H1 (cell line): ENCODE measurements at regions not wholly inside any gene's neighbourhood (a gene's known extent, or its start where the extent isn't known, plus 50 kb on each side); places are given as distances from the start of the nearest gene placed in this dataset.

Experiments
- CTCF ChIA-PET: fragments of 300-600 bp; sonication (Branson Sonifier 250); formaldehyde crosslinking; loops from one replicate; lab custom pipeline; 2021; ENCODE audit not compliant: partially characterized antibody; lab: Charles Lee
- POLR2A ChIA-PET: fragments of 300-600 bp; sonication (Branson Sonifier 250); formaldehyde crosslinking; loops from one replicate; lab custom pipeline; 2021; ENCODE audit warnings: inconsistent platforms; ENCODE audit not compliant: partially characterized antibody; lab: Charles Lee
- DNase-seq, 2 experiments: peaks; one replicate each; pipeline versions ENCODE4 v3.0.0 to v3.0.0-alpha.2; 2010 to 2022; ENCODE audit warnings: low spot score in 2 of 2, low read depth in 1 of 2, mixed read lengths in 1 of 2
- FAIRE-seq: peaks from 2 replicates; lab custom pipeline; 2011; peaks lifted over from hg19 to GRCh38; lab: Jason Lieb, UNC
- H2AFZ ChIP-seq: 2 replicates; pipeline ENCODE4 v1.8.1; 2012; ENCODE audit warnings: low read length, inconsistent platforms
- H2AK5ac ChIP-seq: 2 replicates; pipeline ENCODE4 v1.6.1; 2013; ENCODE audit warnings: low read depth, low read length
- H2BK120ac ChIP-seq: replicated peaks from 2 replicates; pipeline ENCODE3; 2013; ENCODE audit warnings: low read depth, low read length, inconsistent platforms
- H2BK12ac ChIP-seq: 2 replicates; pipeline ENCODE4 v1.6.1; 2013; ENCODE audit warnings: low read depth, low read length
- H2BK15ac ChIP-seq: 2 replicates; pipeline ENCODE4 v1.6.1; 2013; ENCODE audit warnings: low read length
- H2BK20ac ChIP-seq: 2 replicates; pipeline ENCODE4 v1.6.1; 2013; ENCODE audit warnings: low read length
- H2BK5ac ChIP-seq: 2 replicates; pipeline ENCODE4 v1.6.1; 2013; ENCODE audit warnings: low read depth, low read length
- H3K14ac ChIP-seq: 2 replicates; pipeline ENCODE4 v1.6.1; 2013; ENCODE audit warnings: inconsistent platforms; ENCODE audit not compliant: insufficient read length
- H3K18ac ChIP-seq: 2 replicates; pipeline ENCODE4 v1.6.1; 2013; ENCODE audit warnings: low read length; ENCODE audit errors: extremely low read depth
- H3K23ac ChIP-seq: 2 replicates; pipeline ENCODE4 v1.6.1; 2013; ENCODE audit warnings: inconsistent platforms; ENCODE audit not compliant: insufficient read length
- H3K23me2 ChIP-seq: 2 replicates; pipeline ENCODE4 v1.6.1; 2013; ENCODE audit warnings: low read depth, low read length
- H3K27ac ChIP-seq: 2 replicates; pipeline ENCODE4 v1.6.1; 2011; ENCODE audit warnings: low read depth, low read length, inconsistent platforms
- H3K27me3 ChIP-seq, 4 experiments: replicated peaks in 1 of 4; 1 replicate in 1 of 4; 2 replicates in 3 of 4; pipeline versions ENCODE4 v1.6.1 to v1.8.1; 2011 to 2013; ENCODE audit warnings: low read length in 3 of 4, mild to moderate bottlenecking in 3 of 4, inconsistent platforms in 2 of 4, mixed read lengths in 2 of 4, moderate library complexity in 1 of 4; ENCODE audit not compliant: control insufficient read depth in 3 of 4, insufficient read depth in 3 of 4; ENCODE audit errors: extremely low read depth in 1 of 4
- H3K36me3 ChIP-seq, 4 experiments: 2 replicates each; pipeline versions ENCODE4 v1.6.1 to v1.8.1; 2011 to 2013; ENCODE audit warnings: mild to moderate bottlenecking in 4 of 4, low read length in 3 of 4, moderate library complexity in 2 of 4, control low read depth in 1 of 4, inconsistent platforms in 1 of 4; ENCODE audit not compliant: insufficient read depth in 4 of 4, control insufficient read depth in 2 of 4
- H3K4ac ChIP-seq: replicated peaks from 2 replicates; pipeline ENCODE3; 2013; ENCODE audit warnings: low read length, low read depth, mixed read lengths, inconsistent platforms; ENCODE audit not compliant: insufficient read length
- H3K4me1 ChIP-seq, 4 experiments: replicated peaks in 1 of 4; 1 replicate in 1 of 4; 2 replicates in 3 of 4; pipeline versions ENCODE4 v1.6.1 to v1.8.1; 2011 to 2013; ENCODE audit warnings: low read length in 3 of 4, inconsistent platforms in 2 of 4, mixed read lengths in 1 of 4; ENCODE audit not compliant: insufficient read depth in 4 of 4, control insufficient read depth in 3 of 4
- H3K4me2 ChIP-seq, 2 experiments: 2 replicates each; pipeline versions ENCODE4 v1.6.1 to v1.8.1; 2011 to 2013; ENCODE audit warnings: low read depth in 2 of 2, low read length in 2 of 2, control low read depth in 1 of 2, inconsistent platforms in 1 of 2, mild to moderate bottlenecking in 1 of 2; ENCODE audit not compliant: insufficient read depth in 1 of 2
- H3K4me3 ChIP-seq, 4 experiments: fragments of 200-600, 300-600 bp in 1 of 4; sonication (generic), shearing (Covaris generic), sonication (Bioruptor Twin) in 1 of 4; 2 replicates each; pipeline versions ENCODE4 v1.5.1 to v1.8.1; 2011 to 2016; ENCODE audit warnings: low read length in 4 of 4, low read depth in 3 of 4, control low read depth in 2 of 4, inconsistent platforms in 2 of 4, mild to moderate bottlenecking in 2 of 4, mixed read lengths in 1 of 4, moderate library complexity in 1 of 4; ENCODE audit not compliant: insufficient read depth in 2 of 4; ENCODE audit errors: extremely low read depth in 1 of 4
- H3K56ac ChIP-seq: replicated peaks from 2 replicates; pipeline ENCODE3; 2013; ENCODE audit warnings: low read depth, mild to moderate bottlenecking, mixed read lengths, low read length, inconsistent platforms; ENCODE audit not compliant: insufficient read length
- H3K79me1 ChIP-seq: 2 replicates; pipeline ENCODE4 v1.6.1; 2013; ENCODE audit warnings: low read depth, low read length, control low read depth
- H3K79me2 ChIP-seq, 2 experiments: 2 replicates each; pipeline versions ENCODE4 v1.6.1 to v1.8.1; 2012 to 2013; ENCODE audit warnings: low read length in 2 of 2, mild to moderate bottlenecking in 2 of 2, inconsistent platforms in 1 of 2; ENCODE audit not compliant: insufficient read depth in 2 of 2, control insufficient read depth in 1 of 2
- H3K9ac ChIP-seq, 4 experiments: replicated peaks in 1 of 4; 1 replicate in 1 of 4; 2 replicates in 3 of 4; pipeline versions ENCODE4 v1.6.1 to v1.8.1; 2011 to 2013; ENCODE audit warnings: low read depth in 3 of 4, low read length in 3 of 4, control low read depth in 2 of 4, mild to moderate bottlenecking in 2 of 4, moderate library complexity in 2 of 4, inconsistent platforms in 1 of 4; ENCODE audit errors: extremely low read depth in 1 of 4
- H3K9me3 ChIP-seq, 2 experiments: 2 replicates each; pipeline versions ENCODE4 v1.6.1 to v1.8.1; 2012 to 2013; ENCODE audit warnings: mild to moderate bottlenecking in 2 of 2, moderate library complexity in 2 of 2, control low read depth in 1 of 2, inconsistent platforms in 1 of 2, low read depth in 1 of 2, low read length in 1 of 2, mixed read lengths in 1 of 2; ENCODE audit not compliant: insufficient read depth in 2 of 2
- H4K20me1 ChIP-seq, 2 experiments: replicated peaks in 1 of 2; 2 replicates each; pipeline versions ENCODE3 to v1.8.1; 2011 to 2013; ENCODE audit warnings: inconsistent platforms in 2 of 2, low read length in 2 of 2, mild to moderate bottlenecking in 1 of 2; ENCODE audit not compliant: insufficient read depth in 2 of 2, control insufficient read depth in 1 of 2
- H4K5ac ChIP-seq: 2 replicates; pipeline ENCODE4 v1.6.1; 2013; ENCODE audit warnings: low read length, low read depth, mixed read lengths, inconsistent platforms; ENCODE audit not compliant: insufficient read length
- H4K8ac ChIP-seq: 2 replicates; pipeline ENCODE4 v1.8.0; 2013; ENCODE audit warnings: mild to moderate bottlenecking, moderate library complexity, low read length, inconsistent platforms; ENCODE audit not compliant: insufficient read depth; ENCODE audit errors: extremely low read depth
- H4K91ac ChIP-seq: replicated peaks from 2 replicates; pipeline ENCODE3; 2013; ENCODE audit warnings: low read length, mixed read lengths, inconsistent platforms; ENCODE audit not compliant: insufficient read length
- CBX8 ChIP-seq: fragments of 300-800, 300-1000 bp; sonication (generic); IDR thresholded peaks from 2 replicates; pipeline ENCODE4 v1.7.1; 2016; ENCODE audit warnings: low read depth, low read length, borderline replicate concordance
- CHD2 ChIP-seq: IDR thresholded peaks from 2 replicates; pipeline ENCODE4 v1.6.1; 2012; ENCODE audit warnings: low read length, improper control_type of control experiment
- EZH2 ChIP-seq: fragments of 200-600 bp; sonication (generic); IDR thresholded peaks from 2 replicates; pipeline ENCODE4 v1.7.1; 2012; ENCODE audit warnings: low read depth, mild to moderate bottlenecking, moderate library complexity, low read length, inconsistent platforms; ENCODE audit not compliant: severe bottlenecking
- HDAC2 ChIP-seq, 2 experiments: fragments of 300-600 bp in 1 of 2; sonication (generic) in 1 of 2; IDR thresholded peaks; 2 replicates each; pipeline ENCODE4 v1.6.1; 2011 to 2012; ENCODE audit warnings: low read depth in 2 of 2, low read length in 2 of 2, mild to moderate bottlenecking in 2 of 2, moderate library complexity in 2 of 2, borderline replicate concordance in 1 of 2, inconsistent platforms in 1 of 2
- JUN ChIP-seq: IDR thresholded peaks from 2 replicates; pipeline ENCODE4 v1.6.1; 2011; ENCODE audit warnings: low read depth, mild to moderate bottlenecking, improper control_type of control experiment, low read length
- JUND ChIP-seq: IDR thresholded peaks from 2 replicates; pipeline ENCODE4 v1.6.1; 2011; ENCODE audit warnings: mild to moderate bottlenecking, improper control_type of control experiment, low read length
- PHF8 ChIP-seq: fragments of 200-600 bp; sonication (generic); conservative IDR thresholded peaks from 2 replicates; pipeline ENCODE4 v1.7.1; 2012; ENCODE audit warnings: low read depth, mild to moderate bottlenecking, inconsistent platforms, low read length, moderate library complexity
- RAD21 ChIP-seq, 2 experiments: IDR thresholded peaks in 1 of 2; conservative IDR thresholded peaks in 1 of 2; 2 replicates each; pipeline ENCODE4 v1.6.1; 2011; ENCODE audit warnings: low read depth in 2 of 2, low read length in 2 of 2, improper control_type of control experiment in 1 of 2, inconsistent platforms in 1 of 2, mild to moderate bottlenecking in 1 of 2, moderate library complexity in 1 of 2
- SIN3A ChIP-seq, 2 experiments: IDR thresholded peaks in 1 of 2; conservative IDR thresholded peaks in 1 of 2; 2 replicates each; pipeline ENCODE4 v1.6.1; 2011 to 2012; ENCODE audit warnings: low read length in 2 of 2, improper control_type of control experiment in 1 of 2, low read depth in 1 of 2, mild to moderate bottlenecking in 1 of 2
- SIRT6 ChIP-seq: IDR thresholded peaks from one replicate; pipeline ENCODE4 v1.7.1; 2012; ENCODE audit warnings: low read length, inconsistent platforms
- SP1 ChIP-seq: IDR thresholded peaks from 2 replicates; pipeline ENCODE4 v1.6.1; 2011; ENCODE audit warnings: low read depth, low read length
- WGBS, 2 experiments: shearing (Covaris generic) in 1 of 2; methylation state at CpG; one replicate each; pipeline versions ENCODE4 v1.1.6 to v1.1.7; 2013 to 2015; ENCODE audit warnings: low lambda C conversion rate in 2 of 2, mixed read lengths in 2 of 2, inconsistent platforms in 1 of 2, low coverage in 1 of 2, missing lambda C conversion rate in 1 of 2; ENCODE audit not compliant: insufficient replicate concordance in 2 of 2, insufficient coverage in 1 of 2, insufficient read length in 1 of 2; ENCODE audit errors: extremely low coverage in 1 of 2, missing lambda C conversion rate in 1 of 2; 5-methylcytosine and 5-hydroxymethylcytosine counted together

GRCh38 chr2:78602862-78603261 is 422.6 kb upstream of the REG3G start:
- FAIRE-seq (no peak), DNase-seq (no peak)
- Histone ChIP-seq H3K36me3 (no peaks in the 10 kb centered on the region), H3K79me2 (no peaks in the 10 kb centered on the region), H4K91ac (no peak overlapping the region), H2BK20ac (no peak overlapping the region), H2AK5ac (no peak overlapping the region), H3K27ac (no peak overlapping the region), H2AFZ (no peak overlapping the region), H3K23me2 (no peaks in the 10 kb centered on the region), H3K23ac (no peak overlapping the region), H4K20me1 (no peaks in the 10 kb centered on the region), H4K5ac (no peak overlapping the region), H3K4me3 (no peak overlapping the region), H3K18ac (no peak overlapping the region), H3K9ac (no peak overlapping the region), H3K79me1 (no peaks in the 10 kb centered on the region), H3K4ac (no peak overlapping the region), H2BK15ac (no peak overlapping the region), H3K4me2 (no peak overlapping the region), H2BK120ac (no peak overlapping the region), H3K27me3 (no peaks in the 10 kb centered on the region), H3K9me3 (no peaks in the 10 kb centered on the region), H4K8ac (no peak overlapping the region), H2BK12ac (no peak overlapping the region), H3K4me1 (peaks cover 0 to 6% (median 0%) of the 10 kb centered on the region in 4 experiments; a peak in 1 of 7 replicates), H3K56ac (no peak overlapping the region), H3K14ac (no peak overlapping the region), H2BK5ac (no peak overlapping the region)
- POLR2A ChIA-PET = no interaction called here
- WGBS, 2 experiments = 87% methylated on average over 4 of the region's 4 CpGs; no CpG with 5 or more reads in 1 of the 2 experiments
- CTCF ChIA-PET = interaction anchor here (0.6 to 1.0 kb wide), 2 partner anchors 20 to 621 kb away, joined by 3 read pairs; no protein-coding TSS in a partner anchor
- TF ChIP-seq JUND (no peak), SIRT6 (no peak), CBX8 (no peak), CHD2 (no peak), SP1 (no peak), HDAC2 (IDR thresholded peaks at IDR 0.05; ENCODE audit: borderline replicate concordance in 1 of 2, low read depth in 2 of 2, low read length in 2 of 2) (no peak), PHF8 (no peak), RAD21 (IDR thresholded peaks at IDR 0.05 in 1 of 2, conservative IDR thresholded peaks at IDR 0.05 in 1 of 2; ENCODE audit: low read depth in 2 of 2, low read length in 2 of 2) (no peak), JUN (no peak), SIN3A (conservative IDR thresholded peaks at IDR 0.05 in 1 of 2, IDR thresholded peaks at IDR 0.05 in 1 of 2; ENCODE audit: low read depth in 1 of 2, low read length in 2 of 2) (no peak), EZH2 (no peak)
